ENCODE measurements at regions not wholly inside any gene's neighbourhood (a gene's known extent, or its start where the extent isn't known, plus 50 kb on each side); places are given as distances from the start of the nearest gene placed in this dataset.

- no peaks in the 10 kb centered on the region for H3K27me3 ChIP-seq (ENCODE audit: insufficient read depth)
- DNase-seq, result no peak
- no peak overlapping the region for H3K4me2 ChIP-seq
- ChIA-PET CTCF (interaction anchor here (0.7 kb wide), 1 partner anchor 10 kb away, joined by 3 read pairs; no protein-coding TSS in a partner anchor), POLR2A (no interaction called here)
- no peak overlapping the region for H2AFZ ChIP-seq (ENCODE audit: low read depth)
- no peak overlapping the region for H3K4me3 ChIP-seq (ENCODE audit: low read depth in 2 of 2, low read length in 1 of 2)
- no peak overlapping the region for H3K9ac ChIP-seq
- no peaks in the 10 kb centered on the region for H3K79me2 ChIP-seq (ENCODE audit: insufficient read depth)
- no peaks in the 10 kb centered on the region for H3K36me3 ChIP-seq (replicated peaks in 1 of 2; ENCODE audit: control insufficient read depth in 1 of 2, insufficient read depth in 2 of 2, low read length in 1 of 2)
- H3F3A ChIP-seq (replicated peaks; ENCODE audit: insufficient read depth), result no peaks in the 10 kb centered on the region
- 77% methylated on average over 5 of the region's 5 CpGs for WGBS (ENCODE audit: low lambda C conversion rate)
- no peaks in the 10 kb centered on the region for H3K9me3 ChIP-seq
- no peaks in the 10 kb centered on the region for H3K9me2 ChIP-seq
- TF ChIP-seq CHD2 (IDR thresholded peaks at IDR 0.05; ENCODE audit: low read length, partially characterized antibody) (no peak), ELF1 (IDR thresholded peaks at IDR 0.05) (no peak), FOXM1 (IDR thresholded peaks at IDR 0.05; ENCODE audit: low read depth) (no peak), ZBTB33 (IDR thresholded peaks at IDR 0.05; ENCODE audit: borderline replicate concordance, low read depth) (no peak), IRF3 (IDR thresholded peaks at IDR 0.05; ENCODE audit: low read depth, low read length) (no peak), FOSL2 (IDR thresholded peaks at IDR 0.05; ENCODE audit: borderline replicate concordance, low read depth) (no peak), MEF2A (IDR thresholded peaks at IDR 0.05; ENCODE audit: borderline replicate concordance, low read depth) (no peak), RXRA (IDR thresholded peaks at IDR 0.05; ENCODE audit: borderline replicate concordance, low read depth) (no peak), REST (IDR thresholded peaks at IDR 0.05; ENCODE audit: low read depth, low read length) (no peak), TAF1 (IDR thresholded peaks at IDR 0.05; ENCODE audit: borderline replicate concordance, low read depth, low read length) (no peak), CTCF (IDR thresholded peaks at IDR 0.05) (no peak), YY1 (IDR thresholded peaks at IDR 0.05; ENCODE audit: low read depth) (no peak), RFX5 (IDR thresholded peaks at IDR 0.05; ENCODE audit: low read length) (no peak), EP300 (IDR thresholded peaks at IDR 0.05; ENCODE audit: borderline replicate concordance in 1 of 2, low read depth in 1 of 2, low read length in 1 of 2) (no peak), TEAD4 (IDR thresholded peaks at IDR 0.05; ENCODE audit: borderline replicate concordance, insufficient read depth) (no peak), MXI1 (IDR thresholded peaks at IDR 0.05; ENCODE audit: low read depth, low read length) (no peak)
- H3K27ac ChIP-seq (ENCODE audit: low read depth in 2 of 2, low read length in 1 of 2), result no peak overlapping the region
- H4K20me1 ChIP-seq (ENCODE audit: insufficient read depth), result no peaks in the 10 kb centered on the region
- H3K4me1 ChIP-seq (ENCODE audit: control insufficient read depth in 1 of 2, insufficient read depth in 2 of 2, low read depth in 1 of 2, low read length in 1 of 2), result no peaks in the 10 kb centered on the region; a peak in 1 of 4 replicates
Measured at GRCh38 chr1:221069178-221069903, 190.1 kb downstream of the HLX start.
